Adipocyte (in vitro differentiated cells): ENCODE measurements at regions not wholly inside any gene's neighbourhood (a gene's known extent, or its start where the extent isn't known, plus 50 kb on each side); places are given as distances from the start of the nearest gene placed in this dataset.
A peak's percentile ranks its signal among the peaks of the same experiment; 100 is the strongest.
"Not testable (repeated sequence)": the region's sequence is repeated elsewhere in the genome, so short reads cannot be mapped to it uniquely, and the experiment has no call there.

Experiments
- DNase-seq: peaks from one replicate; pipeline ENCODE4 v3.0.0-alpha.2; 2015; ENCODE audit warnings: low read depth
- H3K27me3 ChIP-seq: replicated peaks from 2 replicates; pipeline ENCODE4 v1.7.0; 2013; ENCODE audit warnings: mild to moderate bottlenecking, low read length, moderate library complexity; ENCODE audit not compliant: control insufficient read depth, insufficient read depth
- H3K36me3 ChIP-seq: 2 replicates; pipeline ENCODE4 v1.7.0; 2013; ENCODE audit warnings: low read length, mild to moderate bottlenecking, moderate library complexity; ENCODE audit not compliant: control insufficient read depth, insufficient read depth, severe bottlenecking
- H3K4me1 ChIP-seq: 2 replicates; pipeline ENCODE4 v1.7.0; 2013; ENCODE audit warnings: mild to moderate bottlenecking, low read length, moderate library complexity; ENCODE audit not compliant: control insufficient read depth, insufficient read depth
- H3K4me3 ChIP-seq: 2 replicates; pipeline ENCODE4 v1.7.0; 2013; ENCODE audit warnings: mild to moderate bottlenecking, low read length, moderate library complexity
- H3K9ac ChIP-seq: 2 replicates; pipeline ENCODE4 v1.7.0; 2013; ENCODE audit warnings: mild to moderate bottlenecking, low read length, moderate library complexity
- H3K9me3 ChIP-seq: 2 replicates; pipeline ENCODE4 v1.7.0; 2013; ENCODE audit warnings: mild to moderate bottlenecking, low read length, moderate library complexity; ENCODE audit not compliant: control insufficient read depth

GRCh38 chr6:78231002-78231401 lies 578.2 kb downstream of the MEI4 start:
- no peak for DNase-seq
- Histone ChIP-seq H3K9ac (no peak overlapping the region), H3K9me3 (no peaks in the 10 kb centered on the region), H3K4me3 (no peak overlapping the region), H3K27me3 (no peaks in the 10 kb centered on the region), H3K4me1 (no peaks in the 10 kb centered on the region), H3K36me3 (no peaks in the 10 kb centered on the region)

GRCh38 chr6:78243519-78243918 lies 590.7 kb downstream of the MEI4 start:
- no peaks in the 10 kb centered on the region for H3K36me3 ChIP-seq

GRCh38 chr6:78251931-78252330 lies 599.1 kb downstream of the MEI4 start:
- no peaks in the 10 kb centered on the region for H3K9me3 ChIP-seq
- DNase-seq = no peak
- H3K4me1 ChIP-seq = no peaks in the 10 kb centered on the region
- H3K36me3 ChIP-seq = no peaks in the 10 kb centered on the region
- H3K9ac ChIP-seq = no peak overlapping the region
- no peak overlapping the region for H3K4me3 ChIP-seq
- no peaks in the 10 kb centered on the region for H3K27me3 ChIP-seq

More at GRCh38 chr6:78243519-78243918, 590.7 kb downstream of the MEI4 start:
- DNase-seq = no peak
- Histone ChIP-seq H3K9me3 (peaks cover 14% of the 10 kb centered on the region), H3K9ac (no peak overlapping the region), H3K4me3 (no peak overlapping the region), H3K4me1 (no peaks in the 10 kb centered on the region), H3K27me3 (no peaks in the 10 kb centered on the region)

- H3K27me3 ChIP-seq = no peaks in the 10 kb centered on the region
- DNase-seq = no peak
- no peak overlapping the region for H3K4me3 ChIP-seq
- no peaks in the 10 kb centered on the region for H3K4me1 ChIP-seq
- no peak overlapping the region for H3K9ac ChIP-seq
- no peaks in the 10 kb centered on the region for H3K9me3 ChIP-seq
- no peaks in the 10 kb centered on the region for H3K36me3 ChIP-seq
These were observed 600.8 kb downstream of the MEI4 start for GRCh38 chr6:78253618-78254017.

- H3K36me3 ChIP-seq = no peaks in the 10 kb centered on the region
- H3K4me1 ChIP-seq = no peaks in the 10 kb centered on the region
- DNase-seq = no peak
- H3K9me3 ChIP-seq = no peaks in the 10 kb centered on the region
- no peak overlapping the region for H3K9ac ChIP-seq
- no peaks in the 10 kb centered on the region for H3K27me3 ChIP-seq
- no peak overlapping the region for H3K4me3 ChIP-seq
These were observed 607.1 kb downstream of the MEI4 start for GRCh38 chr6:78259935-78260334.

- H3K9me3 ChIP-seq, DNase-seq, H3K27me3 ChIP-seq, H3K4me1 ChIP-seq, H3K9ac ChIP-seq, H3K36me3 ChIP-seq, H3K4me3 ChIP-seq: not testable (repeated sequence)
These were observed 606.9 kb upstream of the IRAK1BP1 start for GRCh38 chr6:78260427-78260826.

GRCh38 chr6:78268591-78269452 lies 598.5 kb upstream of the IRAK1BP1 start:
- DNase-seq = no peak
- no peaks in the 10 kb centered on the region for H3K27me3 ChIP-seq
- no peak overlapping the region for H3K9ac ChIP-seq
- no peaks in the 10 kb centered on the region for H3K4me1 ChIP-seq
- no peaks in the 10 kb centered on the region for H3K9me3 ChIP-seq
- H3K4me3 ChIP-seq = no peak overlapping the region
- H3K36me3 ChIP-seq = no peaks in the 10 kb centered on the region

GRCh38 chr6:78300885-78301284 lies 566.5 kb upstream of the IRAK1BP1 start:
- Histone ChIP-seq H3K9ac (no peak overlapping the region), H3K9me3 (no peaks in the 10 kb centered on the region), H3K4me1 (no peaks in the 10 kb centered on the region), H3K27me3 (no peaks in the 10 kb centered on the region), H3K36me3 (no peaks in the 10 kb centered on the region), H3K4me3 (no peak overlapping the region)
- DNase-seq = peak; percentile 7

GRCh38 chr6:78302411-78302810 lies 564.9 kb upstream of the IRAK1BP1 start:
- H3K36me3 ChIP-seq = no peaks in the 10 kb centered on the region
- no peaks in the 10 kb centered on the region for H3K27me3 ChIP-seq
- DNase-seq = no peak
- no peaks in the 10 kb centered on the region for H3K9me3 ChIP-seq
- H3K4me3 ChIP-seq = no peak overlapping the region
- H3K9ac ChIP-seq = no peak overlapping the region
- no peaks in the 10 kb centered on the region for H3K4me1 ChIP-seq

GRCh38 chr6:78308025-78308424 lies 559.3 kb upstream of the IRAK1BP1 start:
- DNase-seq = no peak
- H3K9me3 ChIP-seq = no peaks in the 10 kb centered on the region
- no peaks in the 10 kb centered on the region for H3K36me3 ChIP-seq
- H3K4me3 ChIP-seq = no peak overlapping the region
- no peak overlapping the region for H3K9ac ChIP-seq
- H3K27me3 ChIP-seq = no peaks in the 10 kb centered on the region
- H3K4me1 ChIP-seq = no peaks in the 10 kb centered on the region

GRCh38 chr6:78322068-78322845 lies 545.1 kb upstream of the IRAK1BP1 start:
- no peaks in the 10 kb centered on the region for H3K9me3 ChIP-seq
- no peak for DNase-seq
- H3K4me3 ChIP-seq = no peak overlapping the region
- no peak overlapping the region for H3K9ac ChIP-seq
- H3K27me3 ChIP-seq = no peaks in the 10 kb centered on the region
- H3K36me3 ChIP-seq = no peaks in the 10 kb centered on the region
- H3K4me1 ChIP-seq = no peaks in the 10 kb centered on the region
